ENCODE measurements at regions not wholly inside any gene's neighbourhood (a gene's known extent, or its start where the extent isn't known, plus 50 kb on each side); places are given as distances from the start of the nearest gene placed in this dataset.

GRCh38 chr20:57818418-57819181 is 108.8 kb upstream of the PMEPA1 start:
- TF ChIP-seq FOXP2 (optimal IDR thresholded peaks at IDR 0.05; ENCODE audit: borderline replicate concordance, extremely low read depth, extremely low read length, insufficient read depth), result no peak
- TF ChIP-seq, protein P1, sequence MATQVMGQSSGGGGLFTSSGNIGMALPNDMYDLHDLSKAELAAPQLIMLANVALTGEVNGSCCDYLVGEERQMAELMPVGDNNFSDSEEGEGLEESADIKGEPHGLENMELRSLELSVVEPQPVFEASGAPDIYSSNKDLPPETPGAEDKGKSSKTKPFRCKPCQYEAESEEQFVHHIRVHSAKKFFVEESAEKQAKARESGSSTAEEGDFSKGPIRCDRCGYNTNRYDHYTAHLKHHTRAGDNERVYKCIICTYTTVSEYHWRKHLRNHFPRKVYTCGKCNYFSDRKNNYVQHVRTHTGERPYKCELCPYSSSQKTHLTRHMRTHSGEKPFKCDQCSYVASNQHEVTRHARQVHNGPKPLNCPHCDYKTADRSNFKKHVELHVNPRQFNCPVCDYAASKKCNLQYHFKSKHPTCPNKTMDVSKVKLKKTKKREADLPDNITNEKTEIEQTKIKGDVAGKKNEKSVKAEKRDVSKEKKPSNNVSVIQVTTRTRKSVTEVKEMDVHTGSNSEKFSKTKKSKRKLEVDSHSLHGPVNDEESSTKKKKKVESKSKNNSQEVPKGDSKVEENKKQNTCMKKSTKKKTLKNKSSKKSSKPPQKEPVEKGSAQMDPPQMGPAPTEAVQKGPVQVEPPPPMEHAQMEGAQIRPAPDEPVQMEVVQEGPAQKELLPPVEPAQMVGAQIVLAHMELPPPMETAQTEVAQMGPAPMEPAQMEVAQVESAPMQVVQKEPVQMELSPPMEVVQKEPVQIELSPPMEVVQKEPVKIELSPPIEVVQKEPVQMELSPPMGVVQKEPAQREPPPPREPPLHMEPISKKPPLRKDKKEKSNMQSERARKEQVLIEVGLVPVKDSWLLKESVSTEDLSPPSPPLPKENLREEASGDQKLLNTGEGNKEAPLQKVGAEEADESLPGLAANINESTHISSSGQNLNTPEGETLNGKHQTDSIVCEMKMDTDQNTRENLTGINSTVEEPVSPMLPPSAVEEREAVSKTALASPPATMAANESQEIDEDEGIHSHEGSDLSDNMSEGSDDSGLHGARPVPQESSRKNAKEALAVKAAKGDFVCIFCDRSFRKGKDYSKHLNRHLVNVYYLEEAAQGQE (IDR thresholded peaks at IDR 0.05; ENCODE audit: insufficient read depth in 1 of 2, low read depth in 2 of 2, low read length in 2 of 2), result no peak
- no peak for TF ChIP-seq SIN3A (IDR thresholded peaks at IDR 0.05; ENCODE audit: borderline replicate concordance, insufficient read depth, low read length)
- TF ChIP-seq TAF1 (IDR thresholded peaks at IDR 0.05; ENCODE audit: borderline replicate concordance, insufficient read depth, low read length), result no peak
- TF ChIP-seq POLR2AphosphoS5 (IDR thresholded peaks at IDR 0.05; ENCODE audit: low read depth, low read length), result no peak

DNA sequence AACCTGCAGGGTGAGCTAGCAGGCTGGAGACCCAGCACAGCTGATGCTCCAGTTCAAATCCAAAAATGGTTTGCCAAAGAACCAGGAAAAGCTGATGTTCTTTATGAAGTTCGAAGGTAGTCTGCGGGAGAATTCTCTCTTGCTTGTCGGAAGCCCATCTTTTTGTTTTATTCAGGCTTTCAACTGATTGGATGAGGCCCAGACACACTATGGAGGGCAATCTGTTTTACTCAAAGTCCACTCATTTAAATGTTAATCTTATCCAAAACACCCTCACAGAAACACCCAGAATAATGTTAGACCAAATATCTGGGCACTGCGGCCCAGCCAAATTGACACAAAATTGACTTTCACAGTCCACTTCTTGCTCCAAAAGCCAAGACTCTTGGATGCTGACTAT is 105.6 kb upstream of the PMEPA1 start:
- TF ChIP-seq POLR2AphosphoS5 (IDR thresholded peaks at IDR 0.05; ENCODE audit: low read depth, low read length) (no peak), SIN3A (IDR thresholded peaks at IDR 0.05; ENCODE audit: borderline replicate concordance, insufficient read depth, low read length) (no peak), TAF1 (IDR thresholded peaks at IDR 0.05; ENCODE audit: borderline replicate concordance, insufficient read depth, low read length) (no peak), FOXP2 (optimal IDR thresholded peaks at IDR 0.05; ENCODE audit: borderline replicate concordance, extremely low read depth, extremely low read length, insufficient read depth) (no peak)
- TF ChIP-seq, protein P1 (IDR thresholded peaks at IDR 0.05; ENCODE audit: insufficient read depth in 1 of 2, low read depth in 2 of 2, low read length in 2 of 2), result no peak

- TF ChIP-seq SIN3A (IDR thresholded peaks at IDR 0.05; ENCODE audit: borderline replicate concordance, insufficient read depth, low read length) (no peak), TAF1 (IDR thresholded peaks at IDR 0.05; ENCODE audit: borderline replicate concordance, insufficient read depth, low read length) (no peak), FOXP2 (optimal IDR thresholded peaks at IDR 0.05; ENCODE audit: borderline replicate concordance, extremely low read depth, extremely low read length, insufficient read depth) (no peak), POLR2AphosphoS5 (IDR thresholded peaks at IDR 0.05; ENCODE audit: low read depth, low read length) (no peak)
- TF ChIP-seq, protein P1 (IDR thresholded peaks at IDR 0.05; ENCODE audit: insufficient read depth in 1 of 2, low read depth in 2 of 2, low read length in 2 of 2), result no peak
Observed at GRCh38 chr20:57814529-57814928, 104.7 kb upstream of the PMEPA1 start.

DNA sequence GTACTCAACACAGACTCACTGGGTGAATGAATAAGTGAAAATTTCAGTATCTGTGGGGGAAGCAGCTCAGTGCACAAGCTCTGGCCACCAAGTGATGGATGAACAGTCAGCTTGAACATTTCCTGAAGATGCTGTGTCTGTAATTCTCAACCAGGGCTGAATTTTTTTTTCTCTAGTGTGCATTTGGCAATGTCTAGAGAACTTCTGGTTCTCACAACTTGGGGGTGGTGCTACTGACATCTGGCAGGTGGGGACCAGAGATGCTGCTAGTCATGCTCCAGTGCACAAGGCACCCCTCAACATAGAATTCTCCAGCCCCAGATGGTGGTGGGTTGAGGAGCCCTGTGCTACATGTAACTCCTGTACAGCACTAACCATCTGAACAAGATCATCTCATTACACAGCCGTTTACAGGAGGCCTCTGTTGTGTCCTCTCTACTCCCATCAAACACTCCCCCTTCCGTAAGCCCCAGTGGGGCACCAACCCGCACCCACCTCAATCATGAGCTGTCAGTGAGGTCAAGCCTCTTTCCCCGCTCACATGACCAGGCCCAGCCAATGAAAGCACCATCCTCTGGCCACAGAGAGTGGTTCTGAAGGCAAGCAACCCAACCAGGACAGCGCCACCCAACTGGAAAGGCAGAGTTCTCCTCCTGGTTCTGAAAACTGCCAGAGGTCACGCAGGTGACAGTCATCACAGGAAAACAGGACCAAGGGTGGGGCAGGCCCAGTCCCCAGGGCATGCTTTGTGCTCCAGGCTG is 103.9 kb upstream of the PMEPA1 start:
- no peak for TF ChIP-seq TAF1 (IDR thresholded peaks at IDR 0.05; ENCODE audit: borderline replicate concordance, insufficient read depth, low read length)
- no peak for TF ChIP-seq SIN3A (IDR thresholded peaks at IDR 0.05; ENCODE audit: borderline replicate concordance, insufficient read depth, low read length)
- no peak for TF ChIP-seq POLR2AphosphoS5 (IDR thresholded peaks at IDR 0.05; ENCODE audit: low read depth, low read length)
- TF ChIP-seq, protein P1 (IDR thresholded peaks at IDR 0.05; ENCODE audit: insufficient read depth in 1 of 2, low read depth in 2 of 2, low read length in 2 of 2), result no peak
- no peak for TF ChIP-seq FOXP2 (optimal IDR thresholded peaks at IDR 0.05; ENCODE audit: borderline replicate concordance, extremely low read depth, extremely low read length, insufficient read depth)
